ENCODE measurements at regions not wholly inside any gene's neighbourhood (a gene's known extent, or its start where the extent isn't known, plus 50 kb on each side); places are given as distances from the start of the nearest gene placed in this dataset.
A peak's percentile ranks its signal among the peaks of the same experiment; 100 is the strongest.

- Histone ChIP-seq H3K4me3 (ENCODE audit: low read length in 2 of 2) (no peak overlapping the region), H3K27me3 (ENCODE audit: control insufficient read depth in 1 of 2, insufficient read depth in 2 of 2, low read length in 1 of 2) (no peaks in the 10 kb centered on the region), H3K4me1 (ENCODE audit: control insufficient read depth in 1 of 2, insufficient read depth in 2 of 2, low read length in 2 of 2) (no peaks in the 10 kb centered on the region), H3K9me3 (ENCODE audit: control insufficient read depth, low read length) (no peaks in the 10 kb centered on the region), H3K27ac (ENCODE audit: low read depth in 1 of 2, low read length in 2 of 2) (no peak overlapping the region), H3K36me3 (ENCODE audit: control insufficient read depth in 1 of 2, insufficient read depth in 2 of 2, low read length in 1 of 2) (no peaks in the 10 kb centered on the region)
- intact Hi-C loops (cut with DNase I): no loop called here
- WGBS, 2 donors: 90 to 93% methylated on average over 10 of the region's 10 CpGs
- ATAC-seq (ENCODE audit: low FRiP score): peak; percentile 40
- DNase-seq: no peak
Measured at GRCh38 chr15:70171256-70171886, 73.7 kb upstream of the TLE3 start.

GRCh38 chr15:70170096-70170699 is 72.5 kb upstream of the TLE3 start:
- H3K27me3 ChIP-seq (ENCODE audit: control insufficient read depth in 1 of 2, insufficient read depth in 2 of 2, low read length in 1 of 2): no peaks in the 10 kb centered on the region
- H3K27ac ChIP-seq (ENCODE audit: low read depth in 1 of 2, low read length in 2 of 2): no peak overlapping the region
- DNase-seq (peak in 1 of 2 donors; percentile 32), ATAC-seq (ENCODE audit: low FRiP score) (no peak)
- H3K4me3 ChIP-seq (ENCODE audit: low read length in 2 of 2): no peak overlapping the region
- H3K9me3 ChIP-seq (ENCODE audit: control insufficient read depth, low read length): no peaks in the 10 kb centered on the region
- peaks cover 0 to under 1% of the 10 kb centered on the region in 2 donors for H3K4me1 ChIP-seq (ENCODE audit: control insufficient read depth in 1 of 2, insufficient read depth in 2 of 2, low read length in 2 of 2)
- intact Hi-C loops (cut with DNase I): no loop called here
- H3K36me3 ChIP-seq (ENCODE audit: control insufficient read depth in 1 of 2, insufficient read depth in 2 of 2, low read length in 1 of 2): no peaks in the 10 kb centered on the region
- WGBS, 2 donors: 96% methylated on average over 10 of the region's 10 CpGs

GRCh38 chr15:70169147-70169546 is 71.4 kb upstream of the TLE3 start:
- H3K4me3 ChIP-seq (ENCODE audit: low read length in 2 of 2): no peak overlapping the region
- H3K27ac ChIP-seq (ENCODE audit: low read depth in 1 of 2, low read length in 2 of 2): no peak overlapping the region
- peaks cover 0 to 2% of the 10 kb centered on the region in 2 donors for H3K4me1 ChIP-seq (ENCODE audit: control insufficient read depth in 1 of 2, insufficient read depth in 2 of 2, low read length in 2 of 2)
- no peaks in the 10 kb centered on the region for H3K9me3 ChIP-seq (ENCODE audit: control insufficient read depth, low read length)
- H3K27me3 ChIP-seq (ENCODE audit: control insufficient read depth in 1 of 2, insufficient read depth in 2 of 2, low read length in 1 of 2): no peaks in the 10 kb centered on the region
- no peaks in the 10 kb centered on the region for H3K36me3 ChIP-seq (ENCODE audit: control insufficient read depth in 1 of 2, insufficient read depth in 2 of 2, low read length in 1 of 2)
- intact Hi-C loops (cut with DNase I): loop anchor here in 1 of 2 donors (10.0 kb wide), 1 partner anchor 306 kb away; no protein-coding TSS in a partner anchor
- DNase-seq (no peak), ATAC-seq (ENCODE audit: low FRiP score) (no peak)
- 93 to 96% methylated on average over 3 of the region's 3 CpGs for WGBS, 2 donors

GRCh38 chr15:70167155-70167554 is 69.4 kb upstream of the TLE3 start:
- peaks cover 0 to 2% of the 10 kb centered on the region in 2 donors for H3K4me1 ChIP-seq (ENCODE audit: control insufficient read depth in 1 of 2, insufficient read depth in 2 of 2, low read length in 2 of 2)
- DNase-seq (no peak), ATAC-seq (ENCODE audit: low FRiP score) (no peak)
- 64 to 67% methylated on average over 3 of the region's 3 CpGs for WGBS, 2 donors
- H3K27ac ChIP-seq (ENCODE audit: low read depth in 1 of 2, low read length in 2 of 2): no peak overlapping the region
- no peaks in the 10 kb centered on the region for H3K9me3 ChIP-seq (ENCODE audit: control insufficient read depth, low read length)
- no peak overlapping the region for H3K4me3 ChIP-seq (ENCODE audit: low read length in 2 of 2)
- H3K36me3 ChIP-seq (ENCODE audit: control insufficient read depth in 1 of 2, insufficient read depth in 2 of 2, low read length in 1 of 2): no peaks in the 10 kb centered on the region
- intact Hi-C loops (cut with DNase I): loop anchor here in 1 of 2 donors (10.0 kb wide), 1 partner anchor 308 kb away; no protein-coding TSS in a partner anchor
- H3K27me3 ChIP-seq (ENCODE audit: control insufficient read depth in 1 of 2, insufficient read depth in 2 of 2, low read length in 1 of 2): no peaks in the 10 kb centered on the region

- ATAC-seq (ENCODE audit: low FRiP score) (no peak), DNase-seq (no peak)
- Histone ChIP-seq H3K27ac (ENCODE audit: low read depth in 1 of 2, low read length in 2 of 2) (no peak overlapping the region), H3K27me3 (ENCODE audit: control insufficient read depth in 1 of 2, insufficient read depth in 2 of 2, low read length in 1 of 2) (no peaks in the 10 kb centered on the region), H3K4me1 (ENCODE audit: control insufficient read depth in 1 of 2, insufficient read depth in 2 of 2, low read length in 2 of 2) (peaks cover 0 to 2% of the 10 kb centered on the region in 2 donors), H3K9me3 (ENCODE audit: control insufficient read depth, low read length) (no peaks in the 10 kb centered on the region), H3K4me3 (ENCODE audit: low read length in 2 of 2) (no peak overlapping the region), H3K36me3 (ENCODE audit: control insufficient read depth in 1 of 2, insufficient read depth in 2 of 2, low read length in 1 of 2) (no peaks in the 10 kb centered on the region)
- WGBS, 2 donors: 93 to 94% methylated on average over 13 of the region's 13 CpGs
- intact Hi-C loops (cut with DNase I): loop anchor here in 1 of 2 donors (10.0 kb wide), 1 partner anchor 308 kb away; no protein-coding TSS in a partner anchor
Measured at GRCh38 chr15:70166506-70167087, 68.9 kb upstream of the TLE3 start.

- peaks cover 0 to 2% of the 10 kb centered on the region in 2 donors for H3K4me1 ChIP-seq (ENCODE audit: control insufficient read depth in 1 of 2, insufficient read depth in 2 of 2, low read length in 2 of 2)
- no peaks in the 10 kb centered on the region for H3K27me3 ChIP-seq (ENCODE audit: control insufficient read depth in 1 of 2, insufficient read depth in 2 of 2, low read length in 1 of 2)
- intact Hi-C loops (cut with DNase I): loop anchor here in 1 of 2 donors (10.0 kb wide), 1 partner anchor 309 kb away; no protein-coding TSS in a partner anchor
- H3K4me3 ChIP-seq (ENCODE audit: low read length in 2 of 2): no peak overlapping the region
- peak overlapping the region in 1 of 2 donors; percentile 50 for H3K27ac ChIP-seq (ENCODE audit: low read depth in 1 of 2, low read length in 2 of 2)
- H3K36me3 ChIP-seq (ENCODE audit: control insufficient read depth in 1 of 2, insufficient read depth in 2 of 2, low read length in 1 of 2): no peaks in the 10 kb centered on the region
- WGBS, 2 donors: 7% methylated on average over 10 of the region's 10 CpGs
- peak; percentile 81 for DNase-seq
- ATAC-seq (ENCODE audit: low FRiP score): peak; percentile 58
- no peaks in the 10 kb centered on the region for H3K9me3 ChIP-seq (ENCODE audit: control insufficient read depth, low read length)
Measured at GRCh38 chr15:70165716-70166284, 68.1 kb upstream of the TLE3 start.

GRCh38 chr15:70164910-70165715 is 67.4 kb upstream of the TLE3 start:
- ATAC-seq (ENCODE audit: low FRiP score) (peak; percentile 17), DNase-seq (no peak)
- Histone ChIP-seq H3K4me3 (ENCODE audit: low read length in 2 of 2) (no peak overlapping the region), H3K27me3 (ENCODE audit: control insufficient read depth in 1 of 2, insufficient read depth in 2 of 2, low read length in 1 of 2) (no peaks in the 10 kb centered on the region), H3K9me3 (ENCODE audit: control insufficient read depth, low read length) (no peaks in the 10 kb centered on the region), H3K36me3 (ENCODE audit: control insufficient read depth in 1 of 2, insufficient read depth in 2 of 2, low read length in 1 of 2) (no peaks in the 10 kb centered on the region), H3K27ac (ENCODE audit: low read depth in 1 of 2, low read length in 2 of 2) (peak overlapping the region in 1 of 2 donors; percentile 50), H3K4me1 (ENCODE audit: control insufficient read depth in 1 of 2, insufficient read depth in 2 of 2, low read length in 2 of 2) (peaks cover 0 to 2% of the 10 kb centered on the region in 2 donors)
- intact Hi-C loops (cut with DNase I): loop anchor here in 1 of 2 donors (10.0 kb wide), 1 partner anchor 310 kb away; no protein-coding TSS in a partner anchor
- WGBS, 2 donors: 62 to 63% methylated on average over 15 of the region's 15 CpGs

Data from aorta (tissue), 5 donors.